Liver (tissue), 7 donors: ENCODE measurements at regions not wholly inside any gene's neighbourhood (a gene's known extent, or its start where the extent isn't known, plus 50 kb on each side); places are given as distances from the start of the nearest gene placed in this dataset.

Source experiments
- DNase-seq: peaks from one replicate; pipeline ENCODE4 v3.0.0-alpha.2; 2017; ENCODE audit warnings: low spot score
- H3K27ac ChIP-seq, 2 donors: one replicate each; pipeline ENCODE4 v1.7.0; 2013; ENCODE audit warnings: inconsistent platforms in 2 of 2, low read length in 2 of 2, control low read depth in 1 of 2, low read depth in 1 of 2, mild to moderate bottlenecking in 1 of 2
- H3K27me3 ChIP-seq, 4 donors: one replicate each; pipeline versions ENCODE4 v1.6.1 to v1.7.0; 2013; ENCODE audit warnings: low read length in 3 of 4, inconsistent platforms in 1 of 4, mild to moderate bottlenecking in 1 of 4, moderate library complexity in 1 of 4; ENCODE audit not compliant: control insufficient read depth in 4 of 4, insufficient read depth in 4 of 4
- H3K36me3 ChIP-seq, 4 donors: one replicate each; pipeline versions ENCODE4 v1.6.1 to v1.7.0; 2013; ENCODE audit warnings: low read length in 3 of 4, mild to moderate bottlenecking in 3 of 4, low read depth in 1 of 4, moderate library complexity in 1 of 4; ENCODE audit not compliant: control insufficient read depth in 4 of 4, insufficient read depth in 3 of 4
- H3K4me1 ChIP-seq, 4 donors: one replicate each; pipeline versions ENCODE4 v1.6.1 to v1.7.0; 2013; ENCODE audit warnings: low read length in 3 of 4, mild to moderate bottlenecking in 3 of 4, moderate library complexity in 1 of 4; ENCODE audit not compliant: control insufficient read depth in 4 of 4, insufficient read depth in 4 of 4
- H3K4me3 ChIP-seq, 3 donors: one replicate each; pipeline versions ENCODE4 v1.6.1 to v1.7.0; 2013; ENCODE audit warnings: low read length in 3 of 3, control low read depth in 1 of 3, low read depth in 1 of 3, mild to moderate bottlenecking in 1 of 3
- H3K9ac ChIP-seq, 2 donors: one replicate each; pipeline ENCODE4 v1.7.0; 2013; ENCODE audit warnings: low read length in 2 of 2, mild to moderate bottlenecking in 2 of 2, moderate library complexity in 2 of 2, control low read depth in 1 of 2, low read depth in 1 of 2
- H3K9me3 ChIP-seq, 4 donors: one replicate each; pipeline versions ENCODE4 v1.6.1 to v1.7.0; 2013; ENCODE audit warnings: low read length in 3 of 4; ENCODE audit not compliant: control insufficient read depth in 4 of 4
- EGR1 ChIP-seq, 2 donors: IDR thresholded peaks; 2 replicates each; pipeline ENCODE4 v1.6.1; 2016 to 2018; ENCODE audit warnings: antibody characterized with exemption in 2 of 2, low read depth in 2 of 2
- FOXA2 ChIP-seq: IDR thresholded peaks from 2 replicates; pipeline ENCODE4 v1.6.1; 2016; ENCODE audit warnings: antibody characterized with exemption
- GABPA ChIP-seq, 2 donors: IDR thresholded peaks in 1 of 2; conservative IDR thresholded peaks in 1 of 2; 2 replicates each; pipeline ENCODE4 v1.6.1; 2016; ENCODE audit warnings: antibody characterized with exemption in 2 of 2, mild to moderate bottlenecking in 1 of 2, moderate library complexity in 1 of 2
- HNF4A ChIP-seq, 2 donors: conservative IDR thresholded peaks; 2 replicates each; pipeline ENCODE4 v1.6.1; 2016; ENCODE audit warnings: antibody characterized with exemption in 2 of 2, mild to moderate bottlenecking in 2 of 2
- HNF4G ChIP-seq: IDR thresholded peaks from 2 replicates; pipeline ENCODE4 v1.6.1; 2016; ENCODE audit warnings: antibody characterized with exemption
- JUND ChIP-seq, 2 donors: IDR thresholded peaks; 2 replicates each; pipeline ENCODE4 v1.6.1; 2016; ENCODE audit warnings: antibody characterized with exemption in 2 of 2
- NR2F2 ChIP-seq: IDR thresholded peaks from 2 replicates; pipeline ENCODE4 v1.6.1; 2016; ENCODE audit warnings: antibody characterized with exemption
- RAD21 ChIP-seq, 2 donors: IDR thresholded peaks; 2 replicates each; pipeline ENCODE4 v1.6.1; 2016; ENCODE audit warnings: antibody characterized with exemption in 2 of 2, mild to moderate bottlenecking in 2 of 2
- REST ChIP-seq: IDR thresholded peaks from 2 replicates; pipeline ENCODE4 v1.6.1; 2016; ENCODE audit warnings: antibody characterized with exemption, mild to moderate bottlenecking
- RXRA ChIP-seq, 2 donors: IDR thresholded peaks; 2 replicates each; pipeline ENCODE4 v1.6.1; 2017 to 2018; ENCODE audit warnings: antibody characterized with exemption in 2 of 2, mild to moderate bottlenecking in 1 of 2
- SP1 ChIP-seq: IDR thresholded peaks from 2 replicates; pipeline ENCODE4 v1.6.1; 2018; ENCODE audit warnings: antibody characterized with exemption, mild to moderate bottlenecking
- TAF1 ChIP-seq: conservative IDR thresholded peaks from 2 replicates; pipeline ENCODE4 v1.6.1; 2016; ENCODE audit warnings: antibody characterized with exemption, mild to moderate bottlenecking
- YY1 ChIP-seq: IDR thresholded peaks from 2 replicates; pipeline ENCODE4 v1.6.1; 2016; ENCODE audit warnings: antibody characterized with exemption, mild to moderate bottlenecking
- ZBTB33 ChIP-seq: IDR thresholded peaks from 2 replicates; pipeline ENCODE4 v1.6.1; 2016; ENCODE audit warnings: antibody characterized with exemption
- WGBS: extraction: QIAGEN DNeasy Blood & Tissue Kit; methylation state at CpG from one replicate; pipeline ENCODE4 v1.1.7; 2013; 5-methylcytosine and 5-hydroxymethylcytosine counted together
- TF ChIP-seq, protein P1 (sequence below): IDR thresholded peaks from 2 replicates; pipeline ENCODE4 v1.6.1; 2016; ENCODE audit warnings: antibody characterized with exemption
- TF ChIP-seq, protein P2 (sequence below): IDR thresholded peaks from 2 replicates; pipeline ENCODE4 v1.6.1; 2016; ENCODE audit warnings: antibody characterized with exemption
- donor health status: healthy.
- donor health status: healthy.
- donor health status: healthy.
- donor health status: healthy.

DNA sequence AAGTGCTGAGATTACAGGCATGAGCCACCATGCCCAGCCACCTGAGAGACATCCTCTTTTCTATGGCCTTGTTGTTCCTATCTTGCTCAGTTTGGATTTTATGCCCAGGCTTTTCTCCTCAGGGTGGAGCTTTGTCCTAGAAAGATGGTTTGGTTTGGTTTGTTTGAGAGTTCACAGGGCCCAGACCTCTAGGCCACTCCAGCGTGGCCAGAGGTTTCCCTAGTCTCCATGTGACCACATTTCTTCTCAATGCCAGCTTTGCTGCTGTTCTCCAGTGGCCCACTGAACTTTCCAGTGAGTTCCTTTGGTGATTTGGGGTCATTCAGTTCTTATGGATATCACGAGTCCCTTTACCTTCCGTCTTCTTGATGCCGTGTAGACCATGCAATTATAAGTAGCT, 92.6 kb upstream of the SERBP1 start:
- Histone ChIP-seq H3K4me3 (peak overlapping the region in 2 of 3 donors; percentile 28 to 30), H3K27ac (peak overlapping the region; percentile 90 to 98)

GRCh38 chr1:67524143-67525052, 94.2 kb upstream of the SERBP1 start:
- H3K27me3 ChIP-seq = no peaks in the 10 kb centered on the region
- no peak overlapping the region for H3K4me3 ChIP-seq
- peak overlapping the region in 1 of 2 donors; percentile 85 for H3K9ac ChIP-seq
- 28% methylated on average over 7 of the region's 7 CpGs for WGBS
- peak overlapping the region; percentile 87 to 98 for H3K27ac ChIP-seq
- peaks cover 10 to 51% (median 21%) of the 10 kb centered on the region in 4 donors for H3K4me1 ChIP-seq
- DNase-seq = no peak
- no peaks in the 10 kb centered on the region for H3K36me3 ChIP-seq
- no peaks in the 10 kb centered on the region for H3K9me3 ChIP-seq
- TF ChIP-seq JUND (IDR thresholded peaks at IDR 0.05) (peak in 1 of 2 donors; percentile 14), YY1 (peak; percentile 58), ZBTB33 (peak; percentile 53), RXRA (IDR thresholded peaks at IDR 0.05) (peak; percentile 36 to 57), RAD21 (IDR thresholded peaks at IDR 0.05) (peak; percentile 24 to 72), SP1 (peak; percentile 65), TAF1 (no peak), FOXA2 (no peak), EGR1 (IDR thresholded peaks at IDR 0.05; ENCODE audit: low read depth in 2 of 2) (no peak), NR2F2 (no peak), HNF4G (no peak)
- TF ChIP-seq, protein P1, sequence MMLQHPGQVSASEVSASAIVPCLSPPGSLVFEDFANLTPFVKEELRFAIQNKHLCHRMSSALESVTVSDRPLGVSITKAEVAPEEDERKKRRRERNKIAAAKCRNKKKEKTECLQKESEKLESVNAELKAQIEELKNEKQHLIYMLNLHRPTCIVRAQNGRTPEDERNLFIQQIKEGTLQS = peak; percentile 92

More for the DNA sequence above, 92.6 kb upstream of the SERBP1 start:
- WGBS = 36% methylated on average over 4 of the region's 4 CpGs
- peak in 1 of 2 donors; percentile 62 for TF ChIP-seq JUND (IDR thresholded peaks at IDR 0.05)
- TF ChIP-seq SP1 = peak; percentile 82
- TF ChIP-seq GABPA (IDR thresholded peaks at IDR 0.05 in 1 of 2, conservative IDR thresholded peaks at IDR 0.05 in 1 of 2) = no peak
- peak; percentile 67 for TF ChIP-seq REST
- TF ChIP-seq EGR1 (IDR thresholded peaks at IDR 0.05; ENCODE audit: low read depth in 2 of 2) = no peak
- no peak for TF ChIP-seq ZBTB33
- TF ChIP-seq RAD21 (IDR thresholded peaks at IDR 0.05) = peak; percentile 25 to 33
- TF ChIP-seq, protein P2, sequence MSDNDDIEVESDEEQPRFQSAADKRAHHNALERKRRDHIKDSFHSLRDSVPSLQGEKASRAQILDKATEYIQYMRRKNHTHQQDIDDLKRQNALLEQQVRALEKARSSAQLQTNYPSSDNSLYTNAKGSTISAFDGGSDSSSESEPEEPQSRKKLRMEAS = peak; percentile 73
- peak; percentile 54 to 77 for TF ChIP-seq HNF4A (conservative IDR thresholded peaks at IDR 0.05)
- peak; percentile 53 for TF ChIP-seq YY1
- TF ChIP-seq RXRA (IDR thresholded peaks at IDR 0.05) = peak; percentile 94 to 96
- no peaks in the 10 kb centered on the region for H3K27me3 ChIP-seq
- no peak for DNase-seq
- H3K9me3 ChIP-seq = no peaks in the 10 kb centered on the region
- H3K36me3 ChIP-seq = no peaks in the 10 kb centered on the region
- peak overlapping the region; percentile 67 to 85 for H3K9ac ChIP-seq
- peaks cover 4 to 43% (median 15%) of the 10 kb centered on the region in 4 donors for H3K4me1 ChIP-seq
